Prostate gland (tissue), 2 donors: ENCODE measurements at regions not wholly inside any gene's neighbourhood (a gene's known extent, or its start where the extent isn't known, plus 50 kb on each side); places are given as distances from the start of the nearest gene placed in this dataset.
"Not testable (repeated sequence)": the region's sequence is repeated elsewhere in the genome, so short reads cannot be mapped to it uniquely, and the experiment has no call there.

Experiments used
- DNase-seq: peaks from one replicate; pipeline ENCODE4 v3.0.0-alpha.2; 2019; ENCODE audit warnings: low spot score
- H3K27ac ChIP-seq, 2 donors: fragments of 200-600 bp; sonication (generic); 2 replicates each; pipeline ENCODE4 v1.5.1; 2017 to 2019
- H3K27me3 ChIP-seq: fragments of 200-600 bp; sonication (generic); replicated peaks from 2 replicates; pipeline ENCODE4 v1.5.1; 2019; ENCODE audit not compliant: insufficient read depth
- H3K36me3 ChIP-seq, 2 donors: fragments of 200-600 bp; sonication (generic); 1 replicate in 1 of 2; 2 replicates in 1 of 2; pipeline versions ENCODE4 v1.5.1 to v1.8.1; 2017 to 2019
- H3K4me1 ChIP-seq: fragments of 200-600 bp; sonication (generic); replicated peaks from 2 replicates; pipeline ENCODE4 v1.5.1; 2019
- H3K4me3 ChIP-seq, 2 donors: fragments of 200-600 bp; sonication (generic); 2 replicates each; pipeline ENCODE4 v1.5.1; 2017 to 2019
- H3K9me3 ChIP-seq: fragments of 200-600 bp; sonication (generic); 2 replicates; pipeline ENCODE4 v1.5.1; 2017
- CTCF ChIP-seq, 4 experiments: fragments of 200-600 bp in 2 of 4; fragments of 450-650 bp in 2 of 4; sonication (generic) in 2 of 4; IDR thresholded peaks; 1 replicate in 3 of 4; 2 replicates in 1 of 4; pipeline ENCODE4 v1.5.1; 2016 to 2019; ENCODE audit warnings: antibody characterized with exemption in 4 of 4, mild to moderate bottlenecking in 2 of 4, moderate library complexity in 2 of 4
- POLR2A ChIP-seq: fragments of 450-650 bp; IDR thresholded peaks from one replicate; pipeline ENCODE4 v1.6.1; 2016; ENCODE audit warnings: antibody characterized with exemption, mild to moderate bottlenecking
- POLR2AphosphoS5 ChIP-seq: sonication (generic); formaldehyde crosslinking; IDR thresholded peaks from one replicate; pipeline ENCODE4 v1.6.1; 2017; ENCODE audit warnings: antibody characterized with exemption
- WGBS: methylation state at CpG from one replicate; pipeline ENCODE4 v1.1.5; 2018; 5-methylcytosine and 5-hydroxymethylcytosine counted together
- intact Hi-C: fragments of 100-400 bp; cut with DNase I; formaldehyde crosslinking; loops from one replicate; pipeline ENCODE4 v1.14.2; 2022

- TF ChIP-seq POLR2AphosphoS5 (no peak), POLR2A (no peak), CTCF (IDR thresholded peaks at IDR 0.05) (no peak)
Measured at GRCh38 chr2:77664491-77664890, 142.3 kb upstream of the LRRTM4 start.

GRCh38 chr2:77666251-77666980 lies 144.2 kb upstream of the LRRTM4 start:
- Histone ChIP-seq H3K27me3 (no peaks in the 10 kb centered on the region), H3K9me3 (no peaks in the 10 kb centered on the region), H3K4me1 (no peaks in the 10 kb centered on the region), H3K27ac (no peak overlapping the region), H3K4me3 (no peak overlapping the region), H3K36me3 (no peaks in the 10 kb centered on the region)
- DNase-seq = no peak
- intact Hi-C loops = no loop called here
- 77% methylated on average over 7 of the region's 7 CpGs for WGBS
- TF ChIP-seq POLR2A (no peak), POLR2AphosphoS5 (no peak), CTCF (IDR thresholded peaks at IDR 0.05) (no peak)

More at GRCh38 chr2:77664491-77664890, 142.3 kb upstream of the LRRTM4 start:
- Histone ChIP-seq H3K4me3 (no peak overlapping the region), H3K4me1 (no peaks in the 10 kb centered on the region), H3K9me3 (no peaks in the 10 kb centered on the region), H3K36me3 (no peaks in the 10 kb centered on the region), H3K27ac (no peak overlapping the region), H3K27me3 (no peaks in the 10 kb centered on the region)
- no peak for DNase-seq
- WGBS = 46% methylated on average over 2 of the region's 2 CpGs
- intact Hi-C loops = no loop called here

- H3K27ac ChIP-seq, H3K4me1 ChIP-seq, DNase-seq, H3K27me3 ChIP-seq, H3K9me3 ChIP-seq, H3K4me3 ChIP-seq, H3K36me3 ChIP-seq, intact Hi-C loops: not testable (repeated sequence)
- 17% methylated on average over 6 of the region's 6 CpGs for WGBS
Measured at GRCh38 chr2:77684543-77685319, 162.6 kb upstream of the LRRTM4 start.

DNA sequence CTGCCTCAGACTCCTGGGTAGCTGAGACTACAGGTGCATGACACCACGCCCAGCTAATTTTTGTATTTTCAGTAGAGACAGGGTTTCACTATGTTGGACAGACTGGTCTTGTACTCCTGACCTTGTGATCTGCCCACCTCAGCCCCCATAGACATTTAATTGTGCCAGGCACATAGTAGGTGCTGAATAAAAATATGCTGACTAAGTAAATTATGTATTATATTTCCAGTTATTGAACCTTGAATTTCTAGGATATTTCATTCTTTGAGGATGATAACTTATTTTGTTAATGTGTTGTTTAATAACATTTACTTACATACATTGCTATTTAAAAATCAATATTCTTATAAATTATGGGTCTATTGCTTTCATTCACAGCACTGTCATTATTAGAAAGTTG lies 190.4 kb upstream of the LRRTM4 start:
- Histone ChIP-seq H3K27ac (no peak overlapping the region), H3K4me1 (no peaks in the 10 kb centered on the region), H3K36me3 (no peaks in the 10 kb centered on the region), H3K9me3 (no peaks in the 10 kb centered on the region), H3K4me3 (no peak overlapping the region), H3K27me3 (no peaks in the 10 kb centered on the region)
- intact Hi-C loops = no loop called here
- DNase-seq = no peak
- WGBS = 100% methylated on average over 1 of the region's 1 CpG
- TF ChIP-seq CTCF (IDR thresholded peaks at IDR 0.05) (no peak), POLR2AphosphoS5 (no peak), POLR2A (no peak)

GRCh38 chr2:77713412-77713811 lies 191.2 kb upstream of the LRRTM4 start:
- H3K36me3 ChIP-seq = no peaks in the 10 kb centered on the region
- no peak for DNase-seq
- no peaks in the 10 kb centered on the region for H3K4me1 ChIP-seq
- no peaks in the 10 kb centered on the region for H3K9me3 ChIP-seq
- H3K4me3 ChIP-seq = no peak overlapping the region
- WGBS = 67% methylated on average over 2 of the region's 2 CpGs
- TF ChIP-seq POLR2A (no peak), CTCF (IDR thresholded peaks at IDR 0.05) (no peak), POLR2AphosphoS5 (no peak)
- no peaks in the 10 kb centered on the region for H3K27me3 ChIP-seq
- H3K27ac ChIP-seq = no peak overlapping the region
- intact Hi-C loops = no loop called here
